ENCODE measurements at regions not wholly inside any gene's neighbourhood (a gene's known extent, or its start where the extent isn't known, plus 50 kb on each side); places are given as distances from the start of the nearest gene placed in this dataset.

- Mint-ChIP-seq H3K9me3 (no peaks in the 10 kb centered on the region), H3K36me3 (no peaks in the 10 kb centered on the region), H3K4me1 (ENCODE audit: unreplicated experiment) (peaks cover 11% of the 10 kb centered on the region), H3K27me3 (peaks cover 25% of the 10 kb centered on the region), H3K27ac (no peak overlapping the region), H3K4me3 (no peak overlapping the region)
- no peak for TF ChIP-seq CTCF (conservative IDR thresholded peaks at IDR 0.05)
- no peak for DNase-seq (ENCODE audit: extremely low spot score, unreplicated experiment)
These were observed 177.6 kb downstream of the HHIPL2 start for GRCh38 chr1:222370081-222370912.

GRCh38 chr1:222369148-222369547 lies 178.8 kb downstream of the HHIPL2 start:
- Mint-ChIP-seq H3K27me3 (peaks cover 21% of the 10 kb centered on the region), H3K36me3 (no peaks in the 10 kb centered on the region), H3K4me1 (ENCODE audit: unreplicated experiment) (peaks cover 6% of the 10 kb centered on the region), H3K9me3 (no peaks in the 10 kb centered on the region), H3K27ac (no peak overlapping the region), H3K4me3 (no peak overlapping the region)
- DNase-seq (ENCODE audit: extremely low spot score, unreplicated experiment), result no peak
- no peak for TF ChIP-seq CTCF (conservative IDR thresholded peaks at IDR 0.05)

- H3K4me1 Mint-ChIP-seq (ENCODE audit: unreplicated experiment), result no peaks in the 10 kb centered on the region
- H3K36me3 Mint-ChIP-seq, result no peaks in the 10 kb centered on the region
- no peak for DNase-seq (ENCODE audit: extremely low spot score, unreplicated experiment)
- TF ChIP-seq CTCF (conservative IDR thresholded peaks at IDR 0.05), result no peak
- H3K27me3 Mint-ChIP-seq, result no peaks in the 10 kb centered on the region
- H3K4me3 Mint-ChIP-seq, result no peak overlapping the region
- no peak overlapping the region for H3K27ac Mint-ChIP-seq
- H3K9me3 Mint-ChIP-seq, result peaks cover 5% of the 10 kb centered on the region
These were observed 189.8 kb downstream of the HHIPL2 start for GRCh38 chr1:222358100-222358499.

GRCh38 chr1:222357252-222357651 lies 190.7 kb downstream of the HHIPL2 start:
- H3K4me3 Mint-ChIP-seq, result no peak overlapping the region

GRCh38 chr1:222347627-222348026 lies 200.3 kb downstream of the HHIPL2 start:
- no peaks in the 10 kb centered on the region for H3K9me3 Mint-ChIP-seq

More at GRCh38 chr1:222357252-222357651, 190.7 kb downstream of the HHIPL2 start:
- H3K4me1 Mint-ChIP-seq (ENCODE audit: unreplicated experiment), result no peaks in the 10 kb centered on the region
- H3K27ac Mint-ChIP-seq, result no peak overlapping the region
- no peak for TF ChIP-seq CTCF (conservative IDR thresholded peaks at IDR 0.05)
- H3K36me3 Mint-ChIP-seq, result no peaks in the 10 kb centered on the region
- no peaks in the 10 kb centered on the region for H3K27me3 Mint-ChIP-seq
- H3K9me3 Mint-ChIP-seq, result peaks cover 5% of the 10 kb centered on the region
- DNase-seq (ENCODE audit: extremely low spot score, unreplicated experiment), result no peak

More at GRCh38 chr1:222347627-222348026, 200.3 kb downstream of the HHIPL2 start:
- no peak for DNase-seq (ENCODE audit: extremely low spot score, unreplicated experiment)
- Mint-ChIP-seq H3K27ac (no peak overlapping the region), H3K4me1 (ENCODE audit: unreplicated experiment) (no peaks in the 10 kb centered on the region), H3K36me3 (no peaks in the 10 kb centered on the region), H3K27me3 (peaks cover 18% of the 10 kb centered on the region), H3K4me3 (no peak overlapping the region)
- no peak for TF ChIP-seq CTCF (conservative IDR thresholded peaks at IDR 0.05)
